ENCODE measurements at regions not wholly inside any gene's neighbourhood (a gene's known extent, or its start where the extent isn't known, plus 50 kb on each side); places are given as distances from the start of the nearest gene placed in this dataset.

DNA sequence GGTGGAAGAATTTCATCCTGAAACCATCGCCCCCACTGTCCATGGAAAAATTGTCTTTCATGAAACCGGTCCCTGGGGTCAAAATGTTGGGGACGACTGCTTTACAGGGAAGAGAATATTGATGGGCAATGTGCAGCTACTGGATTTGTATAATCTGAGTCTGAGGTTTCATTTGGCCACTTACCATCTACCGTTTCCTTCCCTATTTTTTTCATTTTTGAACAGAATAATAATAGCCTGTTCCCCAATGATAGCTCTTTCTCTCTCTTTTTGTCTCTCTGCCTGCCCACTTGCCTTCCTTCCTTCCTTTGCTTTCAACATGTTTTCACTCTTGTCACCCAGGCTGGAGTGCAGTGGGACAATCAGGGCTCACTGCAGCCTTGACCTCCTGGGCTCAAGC is 78.3 kb upstream of the TLK1 start:
- no peak overlapping the region for H3K4me3 Mint-ChIP-seq
- no peak overlapping the region for H3K27ac Mint-ChIP-seq
- no peaks in the 10 kb centered on the region for H3K36me3 Mint-ChIP-seq (ENCODE audit: low read depth)
- no peak for DNase-seq
- no peaks in the 10 kb centered on the region for H3K9me3 Mint-ChIP-seq
- ChIA-PET CTCF (no interaction called here), POLR2A (no interaction called here)
- H3K27me3 Mint-ChIP-seq, result peaks cover 3% of the 10 kb centered on the region
- no peaks in the 10 kb centered on the region for H3K4me1 Mint-ChIP-seq

DNA sequence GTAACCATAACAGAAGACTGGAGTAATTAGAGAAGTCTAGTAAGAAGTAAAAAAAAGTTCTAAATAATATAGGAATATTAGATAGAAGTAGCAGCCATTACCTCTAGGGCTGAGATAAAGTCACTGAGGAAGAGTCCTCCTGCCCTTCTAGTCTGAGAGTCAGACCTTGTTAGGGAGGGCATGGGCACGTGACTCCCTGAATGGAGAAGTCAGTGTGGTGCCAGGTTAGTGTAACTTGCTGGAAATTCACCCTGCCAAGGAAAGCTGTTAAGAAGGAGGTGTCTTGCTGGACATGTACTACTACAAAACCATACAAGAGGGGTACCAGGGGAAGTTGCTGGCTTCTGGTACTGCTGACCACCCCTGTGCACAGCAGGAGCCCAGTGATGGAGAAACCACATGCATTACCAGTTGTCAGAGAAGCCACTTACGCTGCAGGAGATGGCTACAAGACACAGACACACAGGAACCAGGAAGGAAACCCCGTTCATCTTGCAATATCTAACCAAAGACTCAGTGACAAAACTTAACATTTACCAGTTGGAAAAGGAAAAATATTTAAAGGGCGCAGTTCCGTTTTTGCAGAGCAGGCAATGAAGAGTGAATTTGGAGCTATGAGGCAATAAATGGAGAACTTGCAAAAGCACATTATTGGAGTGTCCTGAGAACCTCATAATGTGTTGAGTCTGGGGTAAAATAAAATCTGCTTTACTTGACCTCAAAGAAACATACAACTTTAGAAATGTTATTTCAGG is 77.2 kb upstream of the TLK1 start:
- CTCF ChIA-PET, result no interaction called here
- Mint-ChIP-seq H3K4me1 (no peaks in the 10 kb centered on the region), H3K27me3 (peaks cover 6% of the 10 kb centered on the region), H3K9me3 (no peaks in the 10 kb centered on the region), H3K4me3 (no peak overlapping the region), H3K27ac (no peak overlapping the region), H3K36me3 (ENCODE audit: low read depth) (no peaks in the 10 kb centered on the region)
- DNase-seq, result no peak
- POLR2A ChIA-PET, result no interaction called here

- Mint-ChIP-seq H3K36me3 (ENCODE audit: low read depth) (no peaks in the 10 kb centered on the region), H3K9me3 (no peaks in the 10 kb centered on the region), H3K4me3 (no peak overlapping the region), H3K27ac (no peak overlapping the region), H3K27me3 (peaks cover 6% of the 10 kb centered on the region), H3K4me1 (no peaks in the 10 kb centered on the region)
- DNase-seq, result no peak
- ChIA-PET CTCF (no interaction called here), POLR2A (no interaction called here)
Measured at GRCh38 chr2:171235262-171235881, 74.7 kb upstream of the TLK1 start.

- POLR2A ChIA-PET, result no interaction called here
- H3K9me3 Mint-ChIP-seq, result no peaks in the 10 kb centered on the region
- H3K4me3 Mint-ChIP-seq, result no peak overlapping the region
- H3K27me3 Mint-ChIP-seq, result peaks cover 8% of the 10 kb centered on the region
- H3K36me3 Mint-ChIP-seq (ENCODE audit: low read depth), result no peaks in the 10 kb centered on the region
- CTCF ChIA-PET, result no interaction called here
- H3K27ac Mint-ChIP-seq, result no peak overlapping the region
- no peak for DNase-seq
- H3K4me1 Mint-ChIP-seq, result no peaks in the 10 kb centered on the region
Measured at GRCh38 chr2:171230176-171230575, 69.5 kb upstream of the TLK1 start.

DNA sequence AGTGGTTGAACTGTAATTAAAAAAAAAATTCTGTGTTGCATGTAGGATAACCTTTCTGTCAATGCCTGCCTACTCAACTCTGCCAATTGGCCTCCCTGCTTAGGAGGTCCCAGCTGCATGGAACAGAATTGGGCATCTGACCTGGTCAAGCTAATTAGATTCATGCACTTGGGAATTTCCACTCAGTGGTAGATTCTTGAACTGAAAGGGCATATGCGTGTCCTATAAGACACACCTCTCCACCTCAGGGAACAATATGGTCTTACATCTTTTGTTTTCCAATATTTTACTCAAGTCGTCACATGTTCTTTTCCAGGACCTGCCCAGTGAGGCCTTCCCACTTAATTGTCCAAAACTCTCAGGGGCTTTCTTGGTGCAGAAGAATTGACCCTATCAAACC is 68.1 kb upstream of the TLK1 start:
- no peak for DNase-seq
- POLR2A ChIA-PET, result no interaction called here
- Mint-ChIP-seq H3K9me3 (no peaks in the 10 kb centered on the region), H3K27me3 (peaks cover 4% of the 10 kb centered on the region), H3K36me3 (ENCODE audit: low read depth) (no peaks in the 10 kb centered on the region), H3K4me3 (no peak overlapping the region), H3K4me1 (no peaks in the 10 kb centered on the region), H3K27ac (no peak overlapping the region)
- CTCF ChIA-PET, result no interaction called here

- Mint-ChIP-seq H3K27ac (no peak overlapping the region), H3K36me3 (ENCODE audit: low read depth) (no peaks in the 10 kb centered on the region), H3K4me3 (no peak overlapping the region), H3K27me3 (peaks cover 2% of the 10 kb centered on the region), H3K9me3 (no peaks in the 10 kb centered on the region), H3K4me1 (no peaks in the 10 kb centered on the region)
- CTCF ChIA-PET, result no interaction called here
- POLR2A ChIA-PET, result no interaction called here
- DNase-seq, result no peak
Measured at GRCh38 chr2:171227066-171227782, 66.5 kb upstream of the TLK1 start.

DNA sequence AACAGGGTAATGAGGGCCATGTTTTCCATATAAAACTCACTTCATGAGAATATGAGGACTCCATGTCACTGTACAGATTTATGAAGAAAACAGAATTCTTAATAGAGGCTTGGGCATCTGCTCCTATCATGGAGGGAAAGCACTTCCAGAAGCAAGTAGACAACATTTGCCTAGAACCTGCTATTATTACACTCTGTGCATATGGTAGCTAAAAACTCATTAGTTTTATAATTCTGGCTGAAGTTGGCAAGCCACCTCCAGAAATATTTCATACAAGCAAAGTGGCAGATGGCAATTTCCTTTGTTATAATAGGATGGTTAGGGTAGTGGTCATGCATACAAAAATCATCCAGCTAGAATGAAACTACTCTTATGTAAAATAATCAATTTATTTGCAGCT is 65.8 kb upstream of the TLK1 start:
- ChIA-PET POLR2A (no interaction called here), CTCF (no interaction called here)
- Mint-ChIP-seq H3K4me3 (no peak overlapping the region), H3K27ac (no peak overlapping the region), H3K4me1 (no peaks in the 10 kb centered on the region), H3K36me3 (ENCODE audit: low read depth) (no peaks in the 10 kb centered on the region), H3K27me3 (peaks cover 2% of the 10 kb centered on the region), H3K9me3 (no peaks in the 10 kb centered on the region)
- DNase-seq, result no peak

- Mint-ChIP-seq H3K36me3 (ENCODE audit: low read depth) (no peaks in the 10 kb centered on the region), H3K4me3 (no peak overlapping the region), H3K9me3 (no peaks in the 10 kb centered on the region), H3K27ac (no peak overlapping the region), H3K4me1 (no peaks in the 10 kb centered on the region), H3K27me3 (peaks cover 2% of the 10 kb centered on the region)
- ChIA-PET CTCF (no interaction called here), POLR2A (no interaction called here)
- no peak for DNase-seq
Measured at GRCh38 chr2:171225989-171226388, 65.3 kb upstream of the TLK1 start.

DNA sequence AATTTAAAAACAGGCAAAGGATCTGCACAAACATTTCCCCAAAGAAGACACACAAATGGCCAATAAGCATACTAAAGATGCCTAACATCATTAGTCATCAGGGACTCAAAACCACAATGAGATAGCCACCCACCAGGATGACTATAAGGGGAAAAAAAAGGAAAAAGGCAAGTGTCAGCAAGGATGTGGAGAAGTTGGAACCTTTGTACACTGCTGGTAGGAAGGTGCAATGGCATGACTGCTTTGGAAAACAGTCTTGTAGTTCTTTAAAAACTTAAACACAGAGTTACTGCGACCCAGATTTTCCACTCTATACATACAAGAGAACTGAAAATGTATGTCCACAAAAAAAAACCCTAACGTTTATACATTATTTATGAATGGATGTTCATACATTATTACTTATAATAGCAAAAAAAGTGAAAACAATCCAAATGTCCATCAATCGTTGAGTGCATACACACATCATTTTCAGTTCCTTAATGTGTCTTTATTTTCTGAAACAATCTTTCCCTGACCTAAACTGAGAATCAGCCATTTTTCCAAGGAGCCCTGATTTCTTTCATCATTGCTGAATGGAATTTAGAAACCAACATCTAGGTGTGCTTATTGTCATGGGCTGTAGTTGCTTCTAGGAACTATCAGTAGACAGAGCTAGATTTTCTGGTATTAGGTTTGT is 64.7 kb upstream of the TLK1 start:
- no peaks in the 10 kb centered on the region for H3K36me3 Mint-ChIP-seq (ENCODE audit: low read depth)
- peaks cover 2% of the 10 kb centered on the region for H3K27me3 Mint-ChIP-seq
- POLR2A ChIA-PET, result no interaction called here

DNA sequence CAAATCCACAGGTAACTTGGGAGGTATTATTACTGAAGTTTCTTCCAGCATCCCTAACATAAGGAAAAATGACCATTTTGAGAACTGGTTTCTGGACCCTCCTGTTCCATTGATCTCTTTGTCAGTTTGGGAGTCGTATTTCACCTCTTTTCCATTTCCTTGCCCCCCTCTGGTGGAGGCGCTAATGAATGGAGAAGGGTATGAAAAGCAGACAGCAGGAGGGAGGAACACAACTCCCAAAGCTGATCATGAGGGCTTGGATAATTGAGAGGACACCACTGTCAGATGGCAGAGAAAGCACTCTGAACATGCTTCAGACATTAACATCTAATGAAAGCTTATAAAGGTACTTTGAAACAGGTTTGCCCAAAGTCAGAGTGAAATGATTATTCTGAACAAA is 56.6 kb upstream of the TLK1 start:
- H3K9me3 Mint-ChIP-seq, result peaks cover 7% of the 10 kb centered on the region
- DNase-seq, result no peak
- POLR2A ChIA-PET, result no interaction called here
- no peak overlapping the region for H3K27ac Mint-ChIP-seq
- CTCF ChIA-PET, result no interaction called here
- H3K4me3 Mint-ChIP-seq, result no peak overlapping the region
- H3K27me3 Mint-ChIP-seq, result no peaks in the 10 kb centered on the region
- peaks cover 3% of the 10 kb centered on the region for H3K4me1 Mint-ChIP-seq
- peaks cover 4% of the 10 kb centered on the region for H3K36me3 Mint-ChIP-seq (ENCODE audit: low read depth)

More for the DNA sequence above, 64.7 kb upstream of the TLK1 start:
- DNase-seq, result no peak
- Mint-ChIP-seq H3K4me3 (no peak overlapping the region), H3K4me1 (no peaks in the 10 kb centered on the region), H3K9me3 (no peaks in the 10 kb centered on the region), H3K27ac (no peak overlapping the region)
- CTCF ChIA-PET, result no interaction called here

- DNase-seq, result no peak
- H3K27ac Mint-ChIP-seq, result no peak overlapping the region
- H3K9me3 Mint-ChIP-seq, result peaks cover 7% of the 10 kb centered on the region
- H3K36me3 Mint-ChIP-seq (ENCODE audit: low read depth), result peaks cover 4% of the 10 kb centered on the region
- H3K27me3 Mint-ChIP-seq, result no peaks in the 10 kb centered on the region
- H3K4me3 Mint-ChIP-seq, result no peak overlapping the region
- H3K4me1 Mint-ChIP-seq, result peaks cover 5% of the 10 kb centered on the region
- CTCF ChIA-PET, result no interaction called here
- POLR2A ChIA-PET, result no interaction called here
Measured at GRCh38 chr2:171216631-171217030, 55.9 kb upstream of the TLK1 start.

GRCh38 chr2:171214093-171214492 is 53.4 kb upstream of the TLK1 start:
- Mint-ChIP-seq H3K9me3 (peaks cover 5% of the 10 kb centered on the region), H3K27ac (no peak overlapping the region), H3K4me1 (peaks cover 21% of the 10 kb centered on the region), H3K27me3 (no peaks in the 10 kb centered on the region), H3K36me3 (ENCODE audit: low read depth) (peaks cover 4% of the 10 kb centered on the region), H3K4me3 (no peak overlapping the region)
- CTCF ChIA-PET, result interaction anchor here (0.6 to 1.3 kb wide), 2 partner anchors 55 to 285 kb away, joined by 3 read pairs; partner anchors contain the start of gene GORASP2
- POLR2A ChIA-PET, result no interaction called here
- no peak for DNase-seq

GRCh38 chr2:171210864-171211431 is 50.3 kb upstream of the TLK1 start:
- peak; percentile 61 for DNase-seq
- POLR2A ChIA-PET, result interaction anchor here (1.1 kb wide), 1 partner anchor 37 kb away, joined by 4 read pairs; no protein-coding TSS in a partner anchor
- H3K36me3 Mint-ChIP-seq (ENCODE audit: low read depth), result no peaks in the 10 kb centered on the region
- peaks cover 1% of the 10 kb centered on the region for H3K27me3 Mint-ChIP-seq
- CTCF ChIA-PET, result interaction anchor here (0.6 to 1.4 kb wide), 2 partner anchors 48 to 234 kb away, joined by 4 to 5 read pairs; no protein-coding TSS in a partner anchor
- no peaks in the 10 kb centered on the region for H3K9me3 Mint-ChIP-seq
- peaks cover 28% of the 10 kb centered on the region for H3K4me1 Mint-ChIP-seq
- peak overlapping the region; percentile 34 for H3K4me3 Mint-ChIP-seq
- peak overlapping the region; percentile 79 for H3K27ac Mint-ChIP-seq

All from activated CD4-positive, alpha-beta memory T cell treated with anti-CD3 and anti-CD28 coated beads, Interleukin-2, amount 10 ng/mL, durations not matched to agents 7 days and 5 days (primary cell).